ENCODE measurements at regions not wholly inside any gene's neighbourhood (a gene's known extent, or its start where the extent isn't known, plus 50 kb on each side); places are given as distances from the start of the nearest gene placed in this dataset.

DNA sequence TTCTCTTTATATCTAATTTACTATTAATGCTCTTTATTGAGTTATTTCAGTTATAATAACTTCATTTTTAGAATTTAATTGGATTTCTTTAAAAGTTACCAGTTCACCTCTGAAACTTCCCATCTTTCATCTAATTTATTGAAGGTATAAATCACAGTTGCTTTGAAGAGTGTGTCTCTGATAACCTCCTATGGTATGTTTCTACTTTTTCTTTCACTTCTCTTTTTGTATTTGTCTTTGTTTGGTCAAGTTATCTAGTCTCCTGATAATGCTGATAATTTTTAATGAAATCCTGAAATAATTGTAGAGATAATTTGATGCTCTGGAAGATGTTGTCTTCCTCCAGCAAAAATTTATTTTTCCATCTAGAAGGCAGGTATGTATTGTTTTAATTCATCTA lies 141.6 kb upstream of the NPY2R start:
- Mint-ChIP-seq H3K4me3 (no peak overlapping the region), H3K4me1 (no peaks in the 10 kb centered on the region), H3K36me3 (no peaks in the 10 kb centered on the region), H3K27ac (no peak overlapping the region), H3K9me3 (peaks cover 3% of the 10 kb centered on the region), H3K27me3 (peaks cover 2% of the 10 kb centered on the region)
- DNase-seq (ENCODE audit: low spot score in 2 of 2) (no peak), ATAC-seq (ENCODE audit: low read depth) (no peak)

DNA sequence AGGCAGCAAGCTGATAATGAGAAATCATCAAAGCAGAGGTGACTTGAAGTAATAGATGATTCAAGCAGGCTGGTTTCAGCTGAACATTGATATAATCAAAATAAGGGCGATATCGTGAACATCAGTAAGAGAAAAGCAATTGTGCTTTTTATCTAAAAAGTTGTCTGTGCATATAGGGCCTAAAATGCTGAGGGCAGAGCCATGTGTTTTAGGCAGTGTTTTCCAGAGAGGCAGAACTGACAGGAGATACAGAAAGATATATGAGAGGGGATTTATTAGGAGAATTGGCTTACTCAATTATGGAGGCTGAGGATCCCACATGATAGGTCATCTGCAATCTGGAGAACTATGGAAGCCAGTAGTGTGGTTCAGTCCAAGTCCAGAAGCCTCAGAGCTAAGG lies 136.5 kb upstream of the NPY2R start:
- H3K9me3 Mint-ChIP-seq, result peaks cover 1% of the 10 kb centered on the region
- no peak for DNase-seq (ENCODE audit: low spot score in 2 of 2)

DNA sequence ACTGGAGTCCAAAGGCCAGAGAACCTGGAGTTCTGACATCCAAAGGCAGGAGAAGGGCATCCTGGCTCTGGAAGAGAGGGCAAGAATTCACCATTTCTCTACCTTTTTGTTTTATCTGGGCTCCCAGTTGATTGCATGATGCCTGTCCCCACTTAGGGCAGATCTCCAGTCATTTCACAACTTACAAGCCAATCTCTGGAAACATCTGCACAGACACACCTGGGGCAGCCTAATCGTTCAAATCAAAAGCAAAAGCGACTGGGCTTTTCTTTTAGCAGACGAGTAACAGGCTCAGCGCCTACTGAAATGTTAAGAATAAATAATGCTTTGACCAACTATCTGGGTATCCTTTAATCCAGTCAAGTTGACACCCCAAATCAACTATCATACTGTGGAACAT lies 136.0 kb upstream of the NPY2R start:
- H3K36me3 Mint-ChIP-seq, result no peaks in the 10 kb centered on the region
- H3K9me3 Mint-ChIP-seq, result peaks cover 1% of the 10 kb centered on the region
- ATAC-seq (ENCODE audit: low read depth) (no peak), DNase-seq (ENCODE audit: low spot score in 2 of 2) (no peak)
- no peak overlapping the region for H3K27ac Mint-ChIP-seq
- H3K27me3 Mint-ChIP-seq, result peaks cover 2% of the 10 kb centered on the region
- no peaks in the 10 kb centered on the region for H3K4me1 Mint-ChIP-seq
- H3K4me3 Mint-ChIP-seq, result no peak overlapping the region

More for the DNA sequence above, 136.5 kb upstream of the NPY2R start:
- Mint-ChIP-seq H3K27ac (no peak overlapping the region), H3K4me1 (no peaks in the 10 kb centered on the region), H3K4me3 (no peak overlapping the region), H3K36me3 (no peaks in the 10 kb centered on the region), H3K27me3 (peaks cover 2% of the 10 kb centered on the region)
- no peak for ATAC-seq (ENCODE audit: low read depth)

DNA sequence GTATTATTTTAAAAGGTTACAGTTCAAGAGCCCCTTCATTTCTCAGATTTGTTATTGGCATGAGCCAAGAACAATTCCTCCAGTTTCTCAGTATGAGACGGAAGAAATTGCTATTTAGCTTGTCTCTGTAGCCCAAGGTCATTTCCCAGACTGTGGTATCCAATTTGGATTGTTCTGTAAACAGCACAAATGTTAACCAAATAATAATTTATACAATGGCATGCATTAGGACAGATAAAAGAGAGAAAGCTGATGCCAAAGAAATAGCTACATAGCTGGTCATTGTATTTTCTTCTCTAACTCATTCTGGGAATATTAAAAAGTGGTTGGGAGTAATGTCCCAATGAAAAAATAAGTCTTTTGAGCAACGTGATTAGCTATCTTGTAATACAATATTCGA lies 134.6 kb upstream of the NPY2R start:
- H3K4me1 Mint-ChIP-seq, result no peaks in the 10 kb centered on the region
- no peaks in the 10 kb centered on the region for H3K36me3 Mint-ChIP-seq
- peaks cover under 1% of the 10 kb centered on the region for H3K27me3 Mint-ChIP-seq
- H3K9me3 Mint-ChIP-seq, result peaks cover under 1% of the 10 kb centered on the region
- no peak for DNase-seq (ENCODE audit: low spot score in 2 of 2)
- no peak overlapping the region for H3K27ac Mint-ChIP-seq
- no peak overlapping the region for H3K4me3 Mint-ChIP-seq
- no peak for ATAC-seq (ENCODE audit: low read depth)

DNA sequence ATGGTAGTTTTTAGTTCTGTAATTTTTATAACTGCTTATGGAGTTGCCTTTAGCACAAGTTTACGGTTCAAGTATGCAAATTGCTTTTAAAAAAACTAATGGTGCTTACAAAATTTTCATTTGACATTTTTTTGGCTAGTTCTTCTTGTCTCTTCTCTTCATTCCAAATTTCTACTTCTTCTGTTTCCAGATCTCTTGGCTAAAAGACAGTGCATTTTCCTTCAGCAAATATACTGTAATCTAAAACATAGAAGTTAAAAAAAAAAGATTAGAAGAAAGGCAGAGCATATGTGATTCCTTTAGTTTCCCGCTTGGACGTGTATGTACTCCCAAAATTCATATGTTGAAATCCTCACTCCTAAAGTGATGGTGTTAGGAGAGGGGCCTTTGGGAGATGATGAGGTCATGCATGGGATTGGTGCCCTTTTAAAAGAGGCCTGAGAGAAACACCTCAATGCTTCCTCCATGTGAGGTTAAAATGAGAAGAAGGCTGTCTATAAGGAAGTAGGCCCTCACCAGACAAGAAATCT lies 132.1 kb upstream of the NPY2R start:
- H3K36me3 Mint-ChIP-seq, result no peaks in the 10 kb centered on the region
- no peak overlapping the region for H3K27ac Mint-ChIP-seq
- no peaks in the 10 kb centered on the region for H3K4me1 Mint-ChIP-seq
- no peak for ATAC-seq (ENCODE audit: low read depth)
- no peaks in the 10 kb centered on the region for H3K9me3 Mint-ChIP-seq
- DNase-seq (ENCODE audit: low spot score in 2 of 2), result no peak
- no peak overlapping the region for H3K4me3 Mint-ChIP-seq
- no peaks in the 10 kb centered on the region for H3K27me3 Mint-ChIP-seq

DNA sequence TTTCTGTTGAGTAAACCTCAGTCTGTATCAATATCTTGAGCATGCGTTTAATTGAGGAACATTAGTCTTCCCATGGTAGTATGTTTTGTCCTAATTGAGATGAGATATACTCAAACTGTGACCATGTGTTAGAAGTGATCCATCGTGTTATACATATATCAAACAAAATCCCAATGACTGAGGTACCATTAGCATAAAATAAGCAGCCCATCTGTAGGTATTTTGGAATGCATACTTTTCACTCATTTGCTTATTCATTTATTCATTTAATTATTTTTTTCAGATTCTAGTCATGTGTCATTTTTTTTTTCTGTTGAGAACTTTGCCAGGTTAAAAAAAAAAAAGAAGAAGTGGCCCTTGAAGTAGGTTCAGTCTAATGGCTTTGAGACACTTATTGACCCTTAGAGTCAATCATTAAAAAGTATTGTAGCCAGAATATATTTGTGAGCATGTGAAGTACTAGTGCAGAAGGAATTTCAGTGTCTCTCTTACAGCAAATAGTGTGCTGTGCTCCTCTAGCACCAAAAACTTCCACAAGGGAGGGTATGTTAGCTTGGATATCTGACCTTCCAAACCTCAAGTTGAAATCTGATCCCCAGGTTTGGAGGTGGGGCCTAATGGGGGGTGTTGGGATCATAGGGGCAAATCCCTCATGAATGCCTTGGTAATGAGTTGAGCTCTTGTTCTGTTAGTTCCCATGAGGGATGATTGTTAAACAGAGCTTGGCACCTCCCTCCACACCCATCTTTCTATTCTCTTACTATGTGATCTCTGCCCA lies 130.8 kb upstream of the NPY2R start:
- Mint-ChIP-seq H3K36me3 (no peaks in the 10 kb centered on the region), H3K4me3 (no peak overlapping the region), H3K27ac (no peak overlapping the region), H3K4me1 (no peaks in the 10 kb centered on the region), H3K9me3 (no peaks in the 10 kb centered on the region), H3K27me3 (no peaks in the 10 kb centered on the region)
- ATAC-seq (ENCODE audit: low read depth) (no peak), DNase-seq (ENCODE audit: low spot score in 2 of 2) (no peak)

DNA sequence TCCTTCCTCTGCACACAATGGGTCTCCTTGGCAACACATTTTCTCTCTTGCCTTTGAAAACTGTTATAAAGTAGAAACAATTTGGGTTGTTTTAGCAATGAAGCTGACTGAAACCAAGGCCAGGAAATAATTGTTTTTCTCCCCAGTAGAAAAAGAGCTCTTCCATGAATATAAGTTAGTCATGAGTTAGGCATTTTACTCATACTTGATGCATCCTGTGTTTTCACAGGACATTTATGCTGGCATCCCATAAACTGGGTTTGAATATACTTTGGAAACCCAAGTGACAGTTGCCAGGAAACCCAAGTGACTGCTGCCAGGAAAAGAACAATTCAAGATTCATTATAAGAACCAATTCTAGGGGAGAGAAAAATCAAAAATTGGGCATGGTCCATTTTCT lies 128.6 kb upstream of the NPY2R start:
- H3K4me3 Mint-ChIP-seq, result no peak overlapping the region
- no peaks in the 10 kb centered on the region for H3K36me3 Mint-ChIP-seq

DNA sequence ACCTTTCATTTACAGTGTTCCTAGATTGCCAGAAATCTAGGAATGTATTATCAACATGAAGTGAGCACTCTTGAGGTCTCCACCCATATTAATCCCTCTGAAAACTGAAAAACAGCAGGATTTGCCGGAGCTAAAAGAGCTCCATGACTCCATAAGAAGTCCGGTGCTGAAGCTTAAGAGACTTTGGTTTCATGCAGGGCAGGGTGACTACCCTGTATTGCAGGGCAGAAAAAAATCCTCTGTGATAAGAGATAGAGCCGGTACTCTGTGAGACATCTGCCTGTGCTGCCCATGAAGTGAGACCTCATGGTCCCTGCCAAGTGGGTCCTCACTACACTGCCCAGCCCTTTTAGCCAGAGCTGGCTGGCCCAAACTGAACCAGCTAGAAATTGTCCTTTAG lies 127.2 kb upstream of the NPY2R start:
- ATAC-seq (ENCODE audit: low read depth), result no peak
- Mint-ChIP-seq H3K36me3 (no peaks in the 10 kb centered on the region), H3K9me3 (peaks cover 2% of the 10 kb centered on the region), H3K4me3 (no peak overlapping the region), H3K27me3 (no peaks in the 10 kb centered on the region), H3K4me1 (no peaks in the 10 kb centered on the region), H3K27ac (no peak overlapping the region)
- no peak for DNase-seq (ENCODE audit: low spot score in 2 of 2)

More for the DNA sequence above, 128.6 kb upstream of the NPY2R start:
- Mint-ChIP-seq H3K4me1 (no peaks in the 10 kb centered on the region), H3K9me3 (peaks cover 2% of the 10 kb centered on the region), H3K27ac (no peak overlapping the region), H3K27me3 (no peaks in the 10 kb centered on the region)
- ATAC-seq (ENCODE audit: low read depth) (no peak), DNase-seq (ENCODE audit: low spot score in 2 of 2) (no peak)

DNA sequence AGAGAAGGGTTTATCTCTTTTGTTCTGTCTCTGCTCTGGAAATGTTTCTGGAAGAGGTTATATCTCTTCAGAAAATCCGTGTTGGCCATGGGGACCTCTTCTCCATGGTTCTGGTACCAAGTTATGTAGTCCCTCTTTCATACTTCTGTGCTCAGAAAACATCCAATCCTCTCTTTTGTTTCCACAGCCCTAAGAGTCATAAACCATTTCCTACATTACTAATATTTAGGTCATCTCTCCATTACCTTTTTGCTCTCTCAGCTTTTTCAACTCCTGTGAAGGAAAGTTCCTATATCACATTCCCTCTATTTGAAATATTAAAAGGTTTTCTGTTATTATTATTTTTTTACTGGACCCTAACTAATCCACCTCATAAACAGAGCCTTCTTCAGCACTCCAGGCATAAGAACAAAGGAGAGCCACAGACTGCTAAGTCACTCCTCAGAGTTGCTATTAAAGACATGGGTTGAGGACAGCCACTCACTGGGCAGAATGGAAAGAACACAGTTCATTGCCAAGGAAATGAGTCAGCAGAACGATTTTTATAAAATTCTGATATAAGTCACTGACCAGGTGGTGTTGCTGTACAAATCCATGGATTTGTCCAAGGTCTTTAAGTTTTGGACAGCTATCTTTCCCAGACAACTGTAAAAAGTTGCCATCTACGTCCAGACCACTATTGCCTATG lies 122.4 kb upstream of the NPY2R start:
- Mint-ChIP-seq H3K27me3 (no peaks in the 10 kb centered on the region), H3K4me3 (no peak overlapping the region), H3K27ac (no peak overlapping the region), H3K4me1 (no peaks in the 10 kb centered on the region), H3K36me3 (no peaks in the 10 kb centered on the region), H3K9me3 (peaks cover 2% of the 10 kb centered on the region)
- DNase-seq (ENCODE audit: low spot score in 2 of 2), result no peak
- ATAC-seq (ENCODE audit: low read depth), result no peak

DNA sequence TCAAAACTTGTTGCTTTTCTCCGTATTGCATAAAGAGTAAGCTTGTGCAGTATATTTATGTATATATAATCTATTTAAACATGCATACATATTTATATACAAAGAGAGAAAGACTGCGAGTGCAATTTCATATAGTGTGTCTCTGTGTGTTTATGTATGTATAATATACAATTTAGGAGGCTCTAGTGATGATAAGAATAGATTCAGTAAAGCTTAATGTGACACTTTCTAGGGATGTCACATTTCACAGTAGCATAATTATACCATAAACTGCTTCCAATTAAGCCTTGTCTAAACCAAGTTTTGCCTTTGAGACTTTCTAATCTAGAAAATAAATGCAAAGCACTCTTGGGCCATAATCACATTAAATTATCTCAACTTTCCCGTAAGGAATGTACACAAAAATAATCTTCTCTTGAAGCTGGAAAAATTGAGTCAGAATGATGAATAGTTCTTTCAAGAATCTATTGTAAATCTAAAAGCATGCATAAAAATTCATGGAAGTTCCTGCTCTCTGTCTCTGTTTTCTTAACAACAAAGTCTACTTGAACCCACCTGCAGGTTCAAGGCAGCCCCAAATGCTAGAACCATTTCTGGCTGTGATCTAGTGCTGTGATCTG lies 114.1 kb upstream of the NPY2R start:
- Mint-ChIP-seq H3K36me3 (no peaks in the 10 kb centered on the region), H3K27ac (no peak overlapping the region), H3K27me3 (peaks cover 1% of the 10 kb centered on the region), H3K4me3 (no peak overlapping the region), H3K9me3 (no peaks in the 10 kb centered on the region), H3K4me1 (no peaks in the 10 kb centered on the region)
- DNase-seq (ENCODE audit: low spot score in 2 of 2) (no peak), ATAC-seq (ENCODE audit: low read depth) (no peak)

DNA sequence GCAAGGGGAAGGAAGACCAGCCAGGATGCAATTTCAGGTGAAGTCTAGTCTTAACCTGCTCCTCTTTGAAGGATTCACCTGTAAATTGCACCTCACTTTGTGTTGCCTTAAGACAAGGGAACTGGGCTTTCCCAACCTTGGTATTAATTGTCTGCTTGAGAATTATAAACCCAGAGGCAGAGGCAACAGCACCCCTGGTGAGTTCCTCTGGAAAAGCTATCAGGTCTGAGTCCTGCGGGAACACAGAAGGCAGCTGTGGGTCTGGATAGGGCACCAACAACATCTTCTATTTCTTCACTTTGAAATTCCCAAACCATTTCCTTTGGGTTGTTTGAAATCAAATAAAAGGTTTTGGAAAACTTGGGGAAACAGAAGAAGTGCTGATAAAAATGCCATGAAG lies 109.2 kb upstream of the NPY2R start:
- no peak for DNase-seq (ENCODE audit: low spot score in 2 of 2)
- no peak for ATAC-seq (ENCODE audit: low read depth)
- no peaks in the 10 kb centered on the region for H3K27me3 Mint-ChIP-seq
- H3K9me3 Mint-ChIP-seq, result no peaks in the 10 kb centered on the region
- H3K36me3 Mint-ChIP-seq, result no peaks in the 10 kb centered on the region
- H3K27ac Mint-ChIP-seq, result no peak overlapping the region
- no peak overlapping the region for H3K4me3 Mint-ChIP-seq
- no peaks in the 10 kb centered on the region for H3K4me1 Mint-ChIP-seq

DNA sequence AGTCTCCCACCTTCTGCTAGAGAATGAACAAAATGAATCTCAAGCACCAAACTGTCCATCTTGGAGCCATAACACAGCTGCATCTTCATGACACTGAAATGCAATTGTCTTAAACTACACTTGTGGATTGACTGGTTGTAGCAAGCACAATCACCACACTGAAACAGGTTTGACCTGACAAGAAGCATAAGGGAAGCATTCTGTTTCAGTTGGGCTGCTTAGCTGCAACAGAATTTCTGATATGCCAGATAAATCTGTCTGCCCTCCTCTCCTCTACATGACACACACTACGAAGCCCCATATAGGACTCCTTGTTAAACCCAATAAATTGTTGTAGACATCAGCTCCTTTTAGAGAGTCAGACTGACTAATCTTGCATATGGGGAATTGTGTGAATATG lies 101.8 kb upstream of the NPY2R start:
- Mint-ChIP-seq H3K4me3 (no peak overlapping the region), H3K4me1 (no peaks in the 10 kb centered on the region), H3K9me3 (peaks cover 5% of the 10 kb centered on the region), H3K36me3 (no peaks in the 10 kb centered on the region), H3K27ac (no peak overlapping the region), H3K27me3 (peaks cover 11% of the 10 kb centered on the region)
- ATAC-seq (ENCODE audit: low read depth) (no peak), DNase-seq (ENCODE audit: low spot score in 2 of 2) (no peak)

DNA sequence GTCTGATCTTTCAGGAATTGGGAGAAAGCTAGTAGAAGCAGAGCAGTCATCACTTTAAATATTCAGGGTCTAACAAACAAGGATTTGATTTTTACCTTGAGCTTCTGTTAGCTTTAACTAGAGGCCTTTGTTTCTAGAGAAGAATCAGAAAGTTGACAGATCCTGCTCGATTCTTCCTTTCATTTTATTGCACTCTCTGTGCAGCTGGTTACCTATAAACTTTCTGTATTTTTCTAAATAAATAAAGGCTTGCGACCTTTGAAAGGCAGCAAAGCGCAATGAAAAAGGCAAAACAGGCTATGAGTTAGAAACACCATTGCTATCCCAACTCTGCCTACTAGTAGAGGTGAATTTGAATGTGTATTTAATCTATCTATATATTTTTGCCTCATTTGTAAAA lies 101.4 kb upstream of the NPY2R start:
- peaks cover 11% of the 10 kb centered on the region for H3K27me3 Mint-ChIP-seq
- H3K4me1 Mint-ChIP-seq, result no peaks in the 10 kb centered on the region
- no peak for ATAC-seq (ENCODE audit: low read depth)
- no peak for DNase-seq (ENCODE audit: low spot score in 2 of 2)
- peaks cover 5% of the 10 kb centered on the region for H3K9me3 Mint-ChIP-seq
- H3K4me3 Mint-ChIP-seq, result no peak overlapping the region
- H3K27ac Mint-ChIP-seq, result no peak overlapping the region
- no peaks in the 10 kb centered on the region for H3K36me3 Mint-ChIP-seq

DNA sequence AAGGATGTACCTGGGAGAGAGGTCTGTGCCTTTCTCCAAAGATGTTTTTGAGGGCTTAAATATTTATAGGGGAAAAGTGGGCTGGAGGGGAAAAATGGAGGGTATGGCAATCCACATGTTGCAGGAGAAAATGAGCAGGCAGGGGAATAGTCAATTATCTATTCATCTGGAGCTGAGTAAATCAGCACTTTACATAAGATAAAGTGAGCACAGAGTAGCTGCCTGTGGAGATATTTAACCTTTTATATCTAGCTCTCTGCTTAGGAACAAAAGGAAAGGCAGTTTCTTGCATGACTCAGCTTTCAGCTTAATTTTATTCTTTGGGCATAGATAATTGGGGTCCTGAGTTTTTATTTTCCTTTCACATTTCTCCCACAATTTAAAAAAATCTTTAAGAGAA lies 93.6 kb upstream of the NPY2R start:
- Mint-ChIP-seq H3K27ac (no peak overlapping the region), H3K9me3 (peaks cover 11% of the 10 kb centered on the region), H3K36me3 (no peaks in the 10 kb centered on the region), H3K27me3 (peaks cover 15% of the 10 kb centered on the region), H3K4me3 (no peak overlapping the region), H3K4me1 (no peaks in the 10 kb centered on the region)
- DNase-seq (ENCODE audit: low spot score in 2 of 2), result no peak
- ATAC-seq (ENCODE audit: low read depth), result no peak

Measured in memory B cell (primary cell).